Activated naive CD4-positive, alpha-beta T cell (primary cell): ENCODE measurements at regions not wholly inside any gene's neighbourhood (a gene's known extent, or its start where the extent isn't known, plus 50 kb on each side); places are given as distances from the start of the nearest gene placed in this dataset.
"Not testable (repeated sequence)": the region's sequence is repeated elsewhere in the genome, so short reads cannot be mapped to it uniquely, and the experiment has no call there.

Source experiments
- DNase-seq, 4 experiments: peaks; one replicate each; lab custom pipeline; 2025; lab: John Stamatoyannopoulos, UW

DNA sequence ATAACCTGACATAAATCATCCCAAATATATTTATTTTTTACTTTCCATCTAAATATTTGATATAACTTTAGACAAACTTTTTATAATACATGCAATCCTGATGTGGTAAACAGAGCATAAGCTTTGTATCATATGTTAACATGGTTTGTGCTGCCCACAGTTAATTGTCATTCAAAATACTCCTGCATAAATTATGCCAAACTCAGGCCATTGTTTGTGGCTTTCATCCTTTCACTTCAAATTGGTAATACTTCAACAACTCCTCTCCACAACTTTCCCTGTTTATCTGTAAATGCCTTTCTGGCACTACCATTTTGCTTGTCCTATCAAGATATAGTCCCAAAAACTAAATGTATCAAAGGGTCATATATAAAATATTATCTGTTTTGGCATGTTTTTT, 586.7 kb downstream of the HINT1 start:
- no peak for DNase-seq

DNA sequence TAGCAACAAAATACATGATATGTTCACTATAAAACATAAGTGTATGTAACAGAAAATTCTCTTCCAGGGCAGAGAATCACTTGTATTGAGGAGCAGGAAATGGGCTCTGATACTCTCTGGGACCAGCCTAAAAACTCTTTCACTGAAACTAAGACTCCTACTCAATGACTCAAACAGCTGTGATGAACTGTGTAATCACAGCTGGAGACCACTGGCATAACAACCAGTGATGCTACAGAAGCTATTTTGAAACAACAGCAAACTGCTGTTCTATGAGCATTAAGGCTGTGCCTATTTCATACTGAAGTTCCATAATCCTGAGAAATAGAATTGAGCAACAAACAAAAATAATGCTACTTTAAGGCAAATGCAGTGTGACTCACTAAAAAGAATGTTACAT, 594.0 kb downstream of the HINT1 start:
- DNase-seq: no peak

GRCh38 chr5:130568791-130569190, 596.3 kb downstream of the HINT1 start:
- no peak for DNase-seq

DNA sequence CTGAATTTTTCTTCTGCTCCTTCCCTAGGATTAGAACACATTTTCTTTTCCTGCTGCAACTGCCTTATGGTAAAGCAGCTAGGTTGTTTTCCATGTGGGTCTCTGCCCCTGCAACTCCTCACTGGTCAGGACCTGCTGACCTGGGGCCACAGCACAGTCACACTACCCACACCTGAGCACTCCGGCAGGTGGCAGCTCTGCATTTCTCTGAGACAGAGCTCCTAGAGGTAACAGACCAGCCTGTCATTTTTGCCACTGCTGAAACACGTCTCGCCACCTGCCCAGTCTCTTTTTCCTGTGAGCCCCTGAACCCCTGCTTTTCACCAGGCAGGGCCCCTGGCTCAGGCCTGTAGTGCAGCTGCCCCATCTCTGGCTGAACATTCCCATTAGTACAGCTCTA, 609.6 kb downstream of the HINT1 start:
- DNase-seq: no peak

- DNase-seq: no peak
Observed at GRCh38 chr5:130550562-130550928, 614.5 kb downstream of the HINT1 start.

- DNase-seq: no peak
Observed at GRCh38 chr5:130549884-130550561, 615.0 kb downstream of the HINT1 start.

DNA sequence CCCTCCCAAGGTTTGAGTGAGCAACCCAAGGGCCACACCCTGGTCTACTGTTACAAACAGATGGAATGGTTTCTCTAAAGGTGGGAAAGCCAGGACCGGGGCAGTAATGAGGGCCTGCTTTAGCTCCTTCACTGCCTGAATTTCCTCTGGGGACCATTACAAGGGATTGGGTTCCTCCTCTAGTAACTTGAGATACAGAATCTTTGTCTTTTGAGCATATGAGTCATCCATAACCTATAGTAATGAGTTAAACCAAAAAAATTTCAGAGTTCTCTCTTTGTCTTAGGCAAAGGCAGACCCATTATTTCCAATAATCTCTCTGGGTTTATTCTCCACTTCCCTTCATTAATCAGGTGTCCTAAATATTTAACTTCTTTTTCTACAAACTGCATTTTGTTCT, 618.8 kb downstream of the HINT1 start:
- DNase-seq: no peak

GRCh38 chr5:130545291-130545690, 619.8 kb downstream of the HINT1 start:
- no peak for DNase-seq

DNA sequence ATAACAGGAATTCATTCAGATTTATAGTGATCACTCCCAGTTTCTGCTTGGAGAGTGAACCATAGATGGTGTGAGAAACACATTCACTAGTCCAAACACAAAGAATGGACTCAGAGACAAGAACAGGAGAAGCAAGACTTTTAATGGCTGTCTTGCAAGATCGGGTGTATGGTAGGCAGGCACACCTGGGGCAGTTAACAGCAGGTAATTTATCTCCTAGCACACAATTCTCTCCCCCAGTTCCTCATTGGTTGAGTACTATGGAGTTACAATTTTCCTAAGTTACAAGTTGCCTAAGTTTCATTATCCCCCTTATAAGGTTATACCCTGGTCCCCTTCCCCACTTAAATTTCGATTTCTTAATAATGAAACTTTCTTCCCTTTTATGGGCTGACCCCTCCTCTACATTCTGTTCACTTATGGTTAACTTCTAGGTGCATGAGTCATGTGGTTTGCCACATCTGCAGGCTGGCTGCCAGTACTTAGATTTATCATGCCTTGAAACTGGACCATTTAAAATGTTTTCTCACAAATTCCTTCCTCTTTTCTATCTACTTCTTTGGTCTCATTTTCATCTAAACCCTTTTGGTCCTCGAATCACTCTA, 623.3 kb downstream of the HINT1 start:
- no peak for DNase-seq

GRCh38 chr5:130536691-130537090, 628.4 kb downstream of the HINT1 start:
- no peak for DNase-seq

DNA sequence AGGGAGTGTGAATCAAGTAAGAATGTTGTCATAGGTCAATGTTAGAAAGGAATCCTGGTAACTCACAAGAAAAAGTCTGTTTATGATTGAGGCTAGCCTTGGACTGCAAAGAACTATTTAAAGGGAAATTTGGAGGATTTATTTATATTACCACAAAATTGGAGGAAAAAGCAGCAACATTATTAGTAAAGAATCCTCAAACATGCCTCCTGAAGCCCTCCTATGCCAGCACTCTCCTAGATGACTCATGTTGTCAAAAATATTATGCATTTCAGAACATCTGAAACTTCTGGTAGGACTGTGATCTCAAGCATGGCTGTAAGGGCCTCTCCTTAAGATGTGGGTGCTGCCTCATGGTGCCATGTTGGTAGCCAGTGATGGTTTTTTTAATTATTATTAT, 628.5 kb downstream of the CHSY3 start:
- no peak for DNase-seq

GRCh38 chr5:130529511-130530485, 625.5 kb downstream of the CHSY3 start:
- DNase-seq: no peak

GRCh38 chr5:130529111-130529510, 624.8 kb downstream of the CHSY3 start:
- no peak for DNase-seq

- DNase-seq: no peak
Observed at GRCh38 chr5:130528474-130528873, 624.2 kb downstream of the CHSY3 start.

DNA sequence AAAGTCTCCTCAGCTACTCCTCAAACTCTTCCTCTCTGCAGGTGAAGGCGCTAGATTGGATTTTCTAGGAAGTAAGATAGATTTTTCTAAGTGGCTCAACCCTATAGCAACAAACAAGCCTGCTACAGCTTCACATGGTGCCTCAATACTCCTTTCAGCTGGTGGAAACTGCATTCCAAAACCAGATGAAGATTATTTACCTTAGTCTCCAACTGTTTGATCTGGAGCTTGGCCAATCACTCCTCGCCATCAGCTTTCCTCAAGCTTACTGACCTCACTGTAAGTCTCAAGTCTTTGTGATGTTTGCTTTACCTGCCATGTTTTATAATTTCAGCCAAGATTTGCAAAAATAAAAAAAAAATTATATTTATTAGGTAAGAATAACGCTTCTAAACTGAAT, 622.4 kb downstream of the CHSY3 start:
- DNase-seq: no peak

GRCh38 chr5:130520211-130520610, 615.9 kb downstream of the CHSY3 start:
- no peak for DNase-seq

- DNase-seq: no peak
Observed at GRCh38 chr5:130514984-130515690, 610.9 kb downstream of the CHSY3 start.

GRCh38 chr5:130502702-130503101, 598.4 kb downstream of the CHSY3 start:
- DNase-seq: no peak

- no peak for DNase-seq
Observed at GRCh38 chr5:130501151-130501865, 597.0 kb downstream of the CHSY3 start.

- not testable (repeated sequence) for DNase-seq
Observed at GRCh38 chr5:130500495-130500894, 596.2 kb downstream of the CHSY3 start.

DNA sequence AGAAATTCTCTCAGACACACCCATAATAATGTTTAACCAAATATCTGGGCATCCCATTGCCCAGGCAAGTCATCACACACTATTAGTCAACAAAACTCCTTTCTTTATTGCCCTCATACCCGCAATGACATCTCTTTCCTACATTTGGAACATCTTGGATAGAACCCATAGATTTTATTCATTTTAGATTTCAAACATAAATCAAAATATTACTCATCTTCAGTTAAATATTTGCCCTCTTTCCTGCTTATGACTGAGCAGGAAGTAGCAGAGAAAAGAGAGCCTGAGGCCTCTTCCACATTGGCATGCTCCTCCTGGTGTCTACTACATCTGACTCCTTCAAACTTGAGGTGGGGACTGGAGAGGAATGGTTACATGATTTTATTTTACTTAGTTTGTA, 592.0 kb downstream of the CHSY3 start:
- DNase-seq: no peak

GRCh38 chr5:130488252-130488651, 584.0 kb downstream of the CHSY3 start:
- no peak for DNase-seq
